ENCODE measurements at regions not wholly inside any gene's neighbourhood (a gene's known extent, or its start where the extent isn't known, plus 50 kb on each side); places are given as distances from the start of the nearest gene placed in this dataset.

DNA sequence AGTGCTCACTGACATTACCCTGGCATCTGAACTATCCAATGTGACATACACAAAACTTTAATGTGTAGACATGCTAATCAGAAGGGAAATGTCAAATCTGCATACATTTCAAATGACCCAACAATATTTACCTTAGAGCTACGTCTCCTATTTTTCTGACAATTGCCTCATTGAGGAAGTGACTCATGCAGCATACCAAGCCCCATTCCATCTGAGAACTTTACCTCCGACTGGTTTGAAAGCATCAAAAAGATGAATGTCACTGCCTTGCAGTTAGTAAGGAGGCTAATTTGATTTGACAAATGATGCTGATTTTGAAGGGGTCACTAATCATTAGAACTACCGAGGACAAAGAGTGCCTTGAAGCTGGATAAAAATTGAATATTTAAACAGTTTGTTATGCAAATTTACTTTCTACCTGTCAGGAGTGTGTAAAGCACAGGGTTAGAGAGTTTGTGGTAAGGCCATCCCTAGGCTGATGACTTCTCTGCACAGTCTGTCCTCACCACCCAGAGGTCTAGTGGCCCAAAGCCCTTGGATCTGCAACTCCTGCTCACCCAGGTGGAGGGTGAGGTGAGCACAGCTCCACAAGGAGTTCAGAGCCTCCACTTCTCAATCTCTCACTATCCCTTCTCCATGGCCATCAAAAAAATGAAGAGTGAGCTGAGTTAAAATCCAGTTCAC is 500.3 kb upstream of the C1orf87 start:
- H3K4me3 ChIP-seq (ENCODE audit: low read depth in 1 of 2, low read length in 2 of 2): no peak overlapping the region
- H3K9me3 ChIP-seq (ENCODE audit: control insufficient read depth in 2 of 2, insufficient read depth in 1 of 2, low read depth in 1 of 2, low read length in 1 of 2): no peaks in the 10 kb centered on the region
- no peak overlapping the region for H3K27ac ChIP-seq (ENCODE audit: low read depth in 2 of 2, low read length in 1 of 2)
- WGBS, 2 donors: 30% methylated on average over 3 of the region's 3 CpGs
- H3K36me3 ChIP-seq (ENCODE audit: control insufficient read depth in 2 of 2, insufficient read depth in 2 of 2, low read length in 1 of 2): no peaks in the 10 kb centered on the region
- H3K4me1 ChIP-seq (ENCODE audit: control insufficient read depth in 2 of 2, insufficient read depth in 2 of 2, low read length in 1 of 2): peaks cover 0 to 2% of the 10 kb centered on the region in 2 donors
- no peaks in the 10 kb centered on the region for H3K27me3 ChIP-seq (ENCODE audit: control insufficient read depth in 1 of 2, insufficient read depth in 2 of 2, low read length in 2 of 2)

GRCh38 chr1:60573121-60573520 is 499.6 kb upstream of the C1orf87 start:
- no peak overlapping the region for H3K4me3 ChIP-seq (ENCODE audit: low read depth in 1 of 2, low read length in 2 of 2)
- WGBS, 2 donors: 17 to 23% methylated on average over 1 of the region's 1 CpG
- no peaks in the 10 kb centered on the region for H3K27me3 ChIP-seq (ENCODE audit: control insufficient read depth in 1 of 2, insufficient read depth in 2 of 2, low read length in 2 of 2)
- H3K27ac ChIP-seq (ENCODE audit: low read depth in 2 of 2, low read length in 1 of 2): no peak overlapping the region
- no peaks in the 10 kb centered on the region for H3K9me3 ChIP-seq (ENCODE audit: control insufficient read depth in 2 of 2, insufficient read depth in 1 of 2, low read depth in 1 of 2, low read length in 1 of 2)
- peaks cover 0 to 2% of the 10 kb centered on the region in 2 donors for H3K4me1 ChIP-seq (ENCODE audit: control insufficient read depth in 2 of 2, insufficient read depth in 2 of 2, low read length in 1 of 2)
- no peaks in the 10 kb centered on the region for H3K36me3 ChIP-seq (ENCODE audit: control insufficient read depth in 2 of 2, insufficient read depth in 2 of 2, low read length in 1 of 2)

DNA sequence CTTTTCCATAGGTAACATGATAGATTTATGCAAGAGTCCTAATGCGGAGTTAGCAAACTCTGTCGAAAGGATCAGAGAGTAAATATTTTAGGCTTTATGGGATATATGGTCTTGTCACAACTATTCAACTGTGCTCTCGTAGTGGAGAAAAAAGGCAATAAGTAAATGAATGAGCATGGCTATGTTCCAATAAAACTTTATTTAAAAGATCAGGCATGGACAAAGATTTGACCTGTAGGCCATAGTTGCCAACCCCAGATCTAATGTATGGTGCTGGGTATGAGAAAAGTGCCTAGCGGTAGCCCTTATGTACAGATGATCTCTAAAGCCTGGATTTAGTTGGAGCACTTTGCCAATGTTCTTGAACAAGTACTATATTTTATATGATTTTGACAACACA is 498.8 kb upstream of the C1orf87 start:
- H3K27ac ChIP-seq (ENCODE audit: low read depth in 2 of 2, low read length in 1 of 2): no peak overlapping the region
- H3K27me3 ChIP-seq (ENCODE audit: control insufficient read depth in 1 of 2, insufficient read depth in 2 of 2, low read length in 2 of 2): no peaks in the 10 kb centered on the region
- H3K4me1 ChIP-seq (ENCODE audit: control insufficient read depth in 2 of 2, insufficient read depth in 2 of 2, low read length in 1 of 2): peaks cover 0 to 2% of the 10 kb centered on the region in 2 donors
- 92 to 96% methylated on average over 4 of the region's 4 CpGs for WGBS, 2 donors
- H3K36me3 ChIP-seq (ENCODE audit: control insufficient read depth in 2 of 2, insufficient read depth in 2 of 2, low read length in 1 of 2): no peaks in the 10 kb centered on the region
- H3K9me3 ChIP-seq (ENCODE audit: control insufficient read depth in 2 of 2, insufficient read depth in 1 of 2, low read depth in 1 of 2, low read length in 1 of 2): no peaks in the 10 kb centered on the region
- no peak overlapping the region for H3K4me3 ChIP-seq (ENCODE audit: low read depth in 1 of 2, low read length in 2 of 2)

- no peaks in the 10 kb centered on the region for H3K27me3 ChIP-seq (ENCODE audit: control insufficient read depth in 1 of 2, insufficient read depth in 2 of 2, low read length in 2 of 2)
- no peaks in the 10 kb centered on the region for H3K9me3 ChIP-seq (ENCODE audit: control insufficient read depth in 2 of 2, insufficient read depth in 1 of 2, low read depth in 1 of 2, low read length in 1 of 2)
- no peak overlapping the region for H3K27ac ChIP-seq (ENCODE audit: low read depth in 2 of 2, low read length in 1 of 2)
- H3K4me3 ChIP-seq (ENCODE audit: low read depth in 1 of 2, low read length in 2 of 2): no peak overlapping the region
- peaks cover 0 to 2% of the 10 kb centered on the region in 2 donors for H3K4me1 ChIP-seq (ENCODE audit: control insufficient read depth in 2 of 2, insufficient read depth in 2 of 2, low read length in 1 of 2)
- 62 to 66% methylated on average over 1 of the region's 1 CpG for WGBS, 2 donors
- no peaks in the 10 kb centered on the region for H3K36me3 ChIP-seq (ENCODE audit: control insufficient read depth in 2 of 2, insufficient read depth in 2 of 2, low read length in 1 of 2)
Observed at GRCh38 chr1:60571811-60572210, 498.2 kb upstream of the C1orf87 start.

DNA sequence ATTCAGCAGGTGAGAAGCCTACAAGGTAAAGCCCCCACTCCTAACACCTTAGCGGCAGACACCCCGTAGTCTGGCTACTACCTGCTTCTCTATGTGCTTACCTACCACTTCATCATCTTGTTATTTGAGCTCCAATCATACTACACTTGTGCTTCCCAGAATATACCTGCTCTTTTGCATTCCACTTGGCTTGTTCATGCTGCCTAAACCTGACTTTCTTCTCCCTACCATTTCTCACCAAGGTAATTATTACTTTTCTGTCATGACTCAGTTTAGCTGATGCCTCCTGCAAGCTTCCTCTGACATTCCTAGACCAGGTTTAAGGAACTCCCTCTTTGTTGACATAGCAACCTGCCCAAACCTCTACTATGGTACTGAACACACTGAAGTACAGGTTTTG is 495.6 kb upstream of the C1orf87 start:
- no peak overlapping the region for H3K4me3 ChIP-seq (ENCODE audit: low read depth in 1 of 2, low read length in 2 of 2)
- H3K9me3 ChIP-seq (ENCODE audit: control insufficient read depth in 2 of 2, insufficient read depth in 1 of 2, low read depth in 1 of 2, low read length in 1 of 2): no peaks in the 10 kb centered on the region
- no peak overlapping the region for H3K27ac ChIP-seq (ENCODE audit: low read depth in 2 of 2, low read length in 1 of 2)
- H3K4me1 ChIP-seq (ENCODE audit: control insufficient read depth in 2 of 2, insufficient read depth in 2 of 2, low read length in 1 of 2): peaks cover 0 to 2% of the 10 kb centered on the region in 2 donors
- WGBS, 2 donors: 91 to 92% methylated on average over 2 of the region's 2 CpGs
- H3K27me3 ChIP-seq (ENCODE audit: control insufficient read depth in 1 of 2, insufficient read depth in 2 of 2, low read length in 2 of 2): no peaks in the 10 kb centered on the region
- no peaks in the 10 kb centered on the region for H3K36me3 ChIP-seq (ENCODE audit: control insufficient read depth in 2 of 2, insufficient read depth in 2 of 2, low read length in 1 of 2)

- Histone ChIP-seq H3K36me3 (ENCODE audit: control insufficient read depth in 2 of 2, insufficient read depth in 2 of 2, low read length in 1 of 2) (no peaks in the 10 kb centered on the region), H3K27me3 (ENCODE audit: control insufficient read depth in 1 of 2, insufficient read depth in 2 of 2, low read length in 2 of 2) (no peaks in the 10 kb centered on the region), H3K4me3 (ENCODE audit: low read depth in 1 of 2, low read length in 2 of 2) (no peak overlapping the region), H3K27ac (ENCODE audit: low read depth in 2 of 2, low read length in 1 of 2) (no peak overlapping the region), H3K4me1 (ENCODE audit: control insufficient read depth in 2 of 2, insufficient read depth in 2 of 2, low read length in 1 of 2) (no peaks in the 10 kb centered on the region), H3K9me3 (ENCODE audit: control insufficient read depth in 2 of 2, insufficient read depth in 1 of 2, low read depth in 1 of 2, low read length in 1 of 2) (no peaks in the 10 kb centered on the region)
Observed at GRCh38 chr1:60567256-60567655, 493.7 kb upstream of the C1orf87 start.

GRCh38 chr1:60564916-60565750 is 491.6 kb upstream of the C1orf87 start:
- H3K36me3 ChIP-seq (ENCODE audit: control insufficient read depth in 2 of 2, insufficient read depth in 2 of 2, low read length in 1 of 2): no peaks in the 10 kb centered on the region
- no peaks in the 10 kb centered on the region for H3K27me3 ChIP-seq (ENCODE audit: control insufficient read depth in 1 of 2, insufficient read depth in 2 of 2, low read length in 2 of 2)
- no peaks in the 10 kb centered on the region for H3K4me1 ChIP-seq (ENCODE audit: control insufficient read depth in 2 of 2, insufficient read depth in 2 of 2, low read length in 1 of 2)
- no peak overlapping the region for H3K4me3 ChIP-seq (ENCODE audit: low read depth in 1 of 2, low read length in 2 of 2)
- 29 to 35% methylated on average over 2 of the region's 2 CpGs for WGBS, 2 donors
- no peak overlapping the region for H3K27ac ChIP-seq (ENCODE audit: low read depth in 2 of 2, low read length in 1 of 2)
- no peaks in the 10 kb centered on the region for H3K9me3 ChIP-seq (ENCODE audit: control insufficient read depth in 2 of 2, insufficient read depth in 1 of 2, low read depth in 1 of 2, low read length in 1 of 2)

GRCh38 chr1:60563777-60564535 is 490.4 kb upstream of the C1orf87 start:
- WGBS, 2 donors: 83 to 86% methylated on average over 4 of the region's 4 CpGs
- H3K27ac ChIP-seq (ENCODE audit: low read depth in 2 of 2, low read length in 1 of 2): no peak overlapping the region
- no peaks in the 10 kb centered on the region for H3K4me1 ChIP-seq (ENCODE audit: control insufficient read depth in 2 of 2, insufficient read depth in 2 of 2, low read length in 1 of 2)
- H3K4me3 ChIP-seq (ENCODE audit: low read depth in 1 of 2, low read length in 2 of 2): no peak overlapping the region
- H3K27me3 ChIP-seq (ENCODE audit: control insufficient read depth in 1 of 2, insufficient read depth in 2 of 2, low read length in 2 of 2): no peaks in the 10 kb centered on the region
- no peaks in the 10 kb centered on the region for H3K9me3 ChIP-seq (ENCODE audit: control insufficient read depth in 2 of 2, insufficient read depth in 1 of 2, low read depth in 1 of 2, low read length in 1 of 2)
- H3K36me3 ChIP-seq (ENCODE audit: control insufficient read depth in 2 of 2, insufficient read depth in 2 of 2, low read length in 1 of 2): no peaks in the 10 kb centered on the region

DNA sequence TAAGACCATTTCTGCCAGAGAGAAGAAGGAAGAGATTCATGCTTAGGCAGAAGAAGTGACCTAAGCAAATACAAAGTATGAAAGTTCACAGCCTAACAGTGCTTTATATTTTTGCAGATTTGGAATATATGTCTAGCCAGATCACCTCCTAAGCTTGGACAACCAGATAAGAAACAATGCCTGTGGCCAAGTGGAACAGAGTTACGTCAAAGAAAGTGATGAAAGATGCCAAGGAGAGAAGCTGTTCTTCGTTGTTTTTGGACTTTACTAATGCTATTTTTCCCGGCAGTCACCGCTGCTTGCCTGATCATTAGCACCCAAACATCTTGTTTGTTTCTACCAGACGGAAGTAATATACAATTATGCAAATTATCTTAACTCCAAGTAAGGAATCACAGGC is 489.2 kb upstream of the C1orf87 start:
- no peaks in the 10 kb centered on the region for H3K9me3 ChIP-seq (ENCODE audit: control insufficient read depth in 2 of 2, insufficient read depth in 1 of 2, low read depth in 1 of 2, low read length in 1 of 2)
- 79 to 84% methylated on average over 5 of the region's 5 CpGs for WGBS, 2 donors

More for the DNA sequence above, 489.2 kb upstream of the C1orf87 start:
- Histone ChIP-seq H3K36me3 (ENCODE audit: control insufficient read depth in 2 of 2, insufficient read depth in 2 of 2, low read length in 1 of 2) (no peaks in the 10 kb centered on the region), H3K27ac (ENCODE audit: low read depth in 2 of 2, low read length in 1 of 2) (no peak overlapping the region), H3K4me1 (ENCODE audit: control insufficient read depth in 2 of 2, insufficient read depth in 2 of 2, low read length in 1 of 2) (no peaks in the 10 kb centered on the region), H3K4me3 (ENCODE audit: low read depth in 1 of 2, low read length in 2 of 2) (no peak overlapping the region), H3K27me3 (ENCODE audit: control insufficient read depth in 1 of 2, insufficient read depth in 2 of 2, low read length in 2 of 2) (no peaks in the 10 kb centered on the region)
